Transverse colon (tissue), 3 donors: ENCODE measurements at regions not wholly inside any gene's neighbourhood (a gene's known extent, or its start where the extent isn't known, plus 50 kb on each side); places are given as distances from the start of the nearest gene placed in this dataset.

Experiments
- CTCF ChIP-seq, 5 experiments: fragments of 200-600 bp in 3 of 5; fragments of 450-650 bp in 2 of 5; sonication (generic) in 3 of 5; IDR thresholded peaks; 1 replicate in 2 of 5; 2 replicates in 3 of 5; pipeline ENCODE4 v1.5.1; 2016 to 2017; ENCODE audit warnings: antibody characterized with exemption in 5 of 5, inconsistent platforms in 3 of 5, mild to moderate bottlenecking in 2 of 5, moderate library complexity in 1 of 5
- EP300 ChIP-seq: sonication (generic); formaldehyde crosslinking; IDR thresholded peaks from one replicate; pipeline ENCODE4 v1.6.1; 2017; ENCODE audit warnings: antibody characterized with exemption, low read depth
- POLR2A ChIP-seq: fragments of 450-650 bp; IDR thresholded peaks from one replicate; pipeline ENCODE4 v1.6.1; 2016; ENCODE audit warnings: antibody characterized with exemption, mild to moderate bottlenecking, moderate library complexity

GRCh38 chr11:128273736-128274135 lies 313.6 kb downstream of the ETS1 start:
- TF ChIP-seq EP300 (no peak), CTCF (IDR thresholded peaks at IDR 0.05) (no peak), POLR2A (no peak)
